ENCODE measurements at regions not wholly inside any gene's neighbourhood (a gene's known extent, or its start where the extent isn't known, plus 50 kb on each side); places are given as distances from the start of the nearest gene placed in this dataset.

DNA sequence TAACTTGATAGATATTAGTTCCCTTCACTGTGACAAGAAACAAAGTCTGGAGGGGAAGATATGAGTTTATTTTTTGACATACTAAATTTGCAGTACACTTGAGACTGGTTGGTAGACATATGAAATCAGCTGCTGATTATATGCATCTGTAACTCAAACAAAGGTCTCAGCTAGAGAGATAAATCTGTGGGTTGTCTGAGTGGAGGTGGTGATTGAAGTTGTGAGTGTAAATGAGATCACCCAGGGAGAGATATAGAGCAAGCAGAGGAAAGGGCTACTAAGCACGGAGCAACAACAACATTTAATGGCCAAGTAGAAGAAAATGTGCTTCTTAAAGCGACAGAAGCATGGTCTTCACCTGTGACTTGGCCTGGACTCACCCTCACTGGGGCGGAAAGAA lies 173.2 kb upstream of the EYA4 start:
- WGBS (ENCODE audit: insufficient coverage): 83% methylated on average over 1 of the region's 3 CpGs

DNA sequence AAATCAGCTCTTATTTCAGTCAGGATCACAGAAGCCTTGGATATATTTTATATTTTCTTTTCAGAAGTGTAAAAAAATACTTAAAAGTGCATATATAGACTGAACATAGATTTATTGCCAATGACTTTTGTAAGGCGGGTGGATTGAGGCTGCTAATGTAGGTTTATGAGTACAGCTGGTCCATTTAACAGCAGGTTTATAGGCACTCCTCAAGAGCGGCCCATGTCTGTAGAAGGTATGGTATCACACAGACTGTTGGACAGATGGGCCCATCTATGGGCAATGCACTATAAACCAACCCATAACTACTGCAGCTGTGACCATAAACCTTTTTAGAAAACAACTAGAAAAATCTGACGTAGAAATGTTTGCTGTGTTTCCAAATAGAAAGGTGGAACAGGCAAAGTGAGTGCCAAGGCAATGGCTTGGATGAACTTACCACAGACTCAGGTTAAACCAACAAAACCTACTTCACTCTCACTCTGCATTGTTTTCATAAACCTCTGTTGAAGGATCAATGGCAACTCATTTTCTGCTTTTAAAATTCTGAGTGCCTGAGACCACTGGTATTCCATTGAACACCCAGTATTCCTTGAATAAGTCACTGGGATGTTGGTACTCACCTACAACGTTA lies 170.6 kb upstream of the EYA4 start:
- H3K36me3 Mint-ChIP-seq: no peaks in the 10 kb centered on the region
- H3K4me3 ChIP-seq (ENCODE audit: control insufficient read depth in 1 of 2, extremely low read depth in 1 of 2, low read length in 1 of 2): no peak overlapping the region
- no peaks in the 10 kb centered on the region for H3K9me3 Mint-ChIP-seq
- no peaks in the 10 kb centered on the region for H3K27me3 Mint-ChIP-seq
- POLR2A ChIA-PET: no interaction called here
- ATAC-seq (replicated peaks in 1 of 4) (no peak), DNase-seq (no peak)
- H3K4me1 Mint-ChIP-seq: no peaks in the 10 kb centered on the region
- H3K27ac ChIP-seq (ENCODE audit: low read length): no peak overlapping the region
- no peak overlapping the region for H3K27ac Mint-ChIP-seq
- no peaks in the 10 kb centered on the region for H3K27me3 ChIP-seq (replicated peaks in 1 of 2; ENCODE audit: control insufficient read depth in 2 of 2, extremely low read depth in 1 of 2, insufficient read depth in 2 of 2, low read length in 1 of 2)
- CTCF ChIA-PET: interaction anchor here in 1 of 2 donors (0.6 kb wide), 1 partner anchor 30 kb away, joined by 5 read pairs; no protein-coding TSS in a partner anchor
- H3K9me3 ChIP-seq: no peaks in the 10 kb centered on the region
- no peaks in the 10 kb centered on the region for H3K4me1 ChIP-seq (ENCODE audit: control insufficient read depth in 1 of 2, extremely low read depth in 1 of 2, insufficient read depth in 2 of 2, low read length in 2 of 2)
- H3K4me3 Mint-ChIP-seq: no peak overlapping the region
- H3K36me3 ChIP-seq (ENCODE audit: control insufficient read depth in 2 of 2, extremely low read depth in 1 of 2, insufficient read depth in 1 of 2, low read length in 1 of 2): no peaks in the 10 kb centered on the region
- no CpG with 5 or more reads among the region's 4 CpGs for WGBS (ENCODE audit: insufficient coverage)

More for the DNA sequence above, 173.2 kb upstream of the EYA4 start:
- Histone ChIP-seq H3K27me3 (replicated peaks in 1 of 2; ENCODE audit: control insufficient read depth in 2 of 2, extremely low read depth in 1 of 2, insufficient read depth in 2 of 2, low read length in 1 of 2) (no peaks in the 10 kb centered on the region), H3K4me3 (ENCODE audit: control insufficient read depth in 1 of 2, extremely low read depth in 1 of 2, low read length in 1 of 2) (no peak overlapping the region), H3K4me1 (ENCODE audit: control insufficient read depth in 1 of 2, extremely low read depth in 1 of 2, insufficient read depth in 2 of 2, low read length in 2 of 2) (no peaks in the 10 kb centered on the region), H3K9me3 (no peaks in the 10 kb centered on the region), H3K27ac (ENCODE audit: low read length) (no peak overlapping the region), H3K36me3 (ENCODE audit: control insufficient read depth in 2 of 2, extremely low read depth in 1 of 2, insufficient read depth in 1 of 2, low read length in 1 of 2) (no peaks in the 10 kb centered on the region)
- no peaks in the 10 kb centered on the region for H3K9me3 Mint-ChIP-seq
- ChIA-PET POLR2A (no interaction called here), CTCF (no interaction called here)
- ATAC-seq (replicated peaks in 1 of 4) (no peak), DNase-seq (no peak)
- no peak overlapping the region for H3K27ac Mint-ChIP-seq
- H3K27me3 Mint-ChIP-seq: peaks cover 0 to 4% of the 10 kb centered on the region in 2 donors
- H3K4me1 Mint-ChIP-seq: no peaks in the 10 kb centered on the region
- no peaks in the 10 kb centered on the region for H3K36me3 Mint-ChIP-seq
- no peak overlapping the region for H3K4me3 Mint-ChIP-seq

DNA sequence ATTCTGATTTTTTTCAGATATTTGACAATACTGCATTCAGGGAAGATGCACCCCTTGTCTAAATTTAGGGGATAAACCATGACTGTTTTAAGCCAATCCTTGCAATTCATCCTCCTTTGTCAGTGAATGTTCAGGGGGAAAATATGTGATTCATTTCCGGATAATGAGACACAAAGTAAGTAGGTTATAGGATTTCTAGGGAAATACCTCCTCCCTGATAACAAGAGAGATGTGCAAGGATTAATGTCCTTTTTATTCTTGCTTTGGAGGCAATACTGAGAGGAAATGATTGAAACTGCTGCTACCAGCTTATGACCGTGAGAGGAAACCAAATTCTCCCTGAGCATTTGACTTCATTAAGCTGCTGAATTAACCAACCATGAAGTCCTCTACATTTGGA lies 161.3 kb upstream of the EYA4 start:
- no peaks in the 10 kb centered on the region for H3K4me1 Mint-ChIP-seq
- POLR2A ChIA-PET: no interaction called here
- WGBS (ENCODE audit: insufficient coverage): no CpG with 5 or more reads among the region's 2 CpGs

DNA sequence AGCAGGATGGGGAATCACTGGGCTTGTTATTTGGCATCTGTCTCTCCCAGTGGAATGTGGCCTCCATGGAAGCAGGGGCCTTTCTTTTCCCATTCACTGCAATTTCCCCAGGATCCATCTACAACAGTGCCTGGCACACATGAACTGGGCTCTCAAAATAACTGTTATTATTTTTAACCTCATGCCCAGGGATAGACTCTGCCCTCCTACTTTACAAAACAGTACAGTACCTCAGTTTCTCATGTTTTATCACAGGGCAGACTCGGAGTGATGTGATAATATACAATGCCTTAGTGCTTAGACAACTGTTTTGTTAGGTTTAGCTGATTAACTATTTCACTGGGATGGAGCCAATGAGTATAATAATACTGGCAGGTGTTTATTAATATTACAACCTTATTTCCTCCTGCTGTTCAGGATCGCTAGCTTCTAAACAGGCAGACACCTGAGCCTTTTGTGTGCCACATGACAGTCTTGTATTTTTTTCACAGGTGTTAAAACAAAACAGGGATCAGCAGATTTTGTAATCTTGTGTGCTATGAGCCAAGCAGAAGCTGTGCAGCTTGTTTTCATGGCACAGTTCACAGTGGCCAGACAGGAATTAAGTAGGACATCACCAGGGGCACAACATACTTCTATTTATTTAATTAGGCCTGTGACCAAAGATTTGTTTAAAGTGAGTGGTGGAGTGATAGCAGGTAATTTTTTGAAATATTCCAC lies 157.7 kb upstream of the EYA4 start:
- Mint-ChIP-seq H3K9me3 (peaks cover 0 to 4% (median 0%) of the 10 kb centered on the region in 3 donors), H3K27me3 (peaks cover 1 to 13% of the 10 kb centered on the region in 2 donors), H3K4me3 (no peak overlapping the region), H3K27ac (no peak overlapping the region), H3K4me1 (no peaks in the 10 kb centered on the region), H3K36me3 (no peaks in the 10 kb centered on the region)
- H3K4me3 ChIP-seq (ENCODE audit: control insufficient read depth in 1 of 2, extremely low read depth in 1 of 2, low read length in 1 of 2): no peak overlapping the region
- H3K36me3 ChIP-seq (ENCODE audit: control insufficient read depth in 2 of 2, extremely low read depth in 1 of 2, insufficient read depth in 1 of 2, low read length in 1 of 2): no peaks in the 10 kb centered on the region
- no peak for DNase-seq
- no CpG with 5 or more reads among the region's 2 CpGs for WGBS (ENCODE audit: insufficient coverage)
- CTCF ChIA-PET: no interaction called here
- no peaks in the 10 kb centered on the region for H3K27me3 ChIP-seq (replicated peaks in 1 of 2; ENCODE audit: control insufficient read depth in 2 of 2, extremely low read depth in 1 of 2, insufficient read depth in 2 of 2, low read length in 1 of 2)
- H3K9me3 ChIP-seq: no peaks in the 10 kb centered on the region
- H3K27ac ChIP-seq (ENCODE audit: low read length): no peak overlapping the region
- H3K4me1 ChIP-seq (ENCODE audit: control insufficient read depth in 1 of 2, extremely low read depth in 1 of 2, insufficient read depth in 2 of 2, low read length in 2 of 2): no peaks in the 10 kb centered on the region
- POLR2A ChIA-PET: interaction anchor here in 1 of 2 donors (0.6 kb wide), 1 partner anchor 21 kb away, joined by 4 read pairs; no protein-coding TSS in a partner anchor
- ATAC-seq (replicated peaks in 1 of 4): no peak

More for the DNA sequence above, 161.3 kb upstream of the EYA4 start:
- no peak overlapping the region for H3K27ac ChIP-seq (ENCODE audit: low read length)
- ATAC-seq (replicated peaks in 1 of 4): no peak
- no peaks in the 10 kb centered on the region for H3K4me1 ChIP-seq (ENCODE audit: control insufficient read depth in 1 of 2, extremely low read depth in 1 of 2, insufficient read depth in 2 of 2, low read length in 2 of 2)
- DNase-seq: no peak
- no peaks in the 10 kb centered on the region for H3K36me3 ChIP-seq (ENCODE audit: control insufficient read depth in 2 of 2, extremely low read depth in 1 of 2, insufficient read depth in 1 of 2, low read length in 1 of 2)
- Mint-ChIP-seq H3K36me3 (no peaks in the 10 kb centered on the region), H3K9me3 (peaks cover 0 to 4% (median 0%) of the 10 kb centered on the region in 3 donors), H3K27me3 (peaks cover 0 to 5% of the 10 kb centered on the region in 2 donors), H3K4me3 (no peak overlapping the region), H3K27ac (no peak overlapping the region)
- no peaks in the 10 kb centered on the region for H3K9me3 ChIP-seq
- no peaks in the 10 kb centered on the region for H3K27me3 ChIP-seq (replicated peaks in 1 of 2; ENCODE audit: control insufficient read depth in 2 of 2, extremely low read depth in 1 of 2, insufficient read depth in 2 of 2, low read length in 1 of 2)
- H3K4me3 ChIP-seq (ENCODE audit: control insufficient read depth in 1 of 2, extremely low read depth in 1 of 2, low read length in 1 of 2): no peak overlapping the region
- CTCF ChIA-PET: no interaction called here

DNA sequence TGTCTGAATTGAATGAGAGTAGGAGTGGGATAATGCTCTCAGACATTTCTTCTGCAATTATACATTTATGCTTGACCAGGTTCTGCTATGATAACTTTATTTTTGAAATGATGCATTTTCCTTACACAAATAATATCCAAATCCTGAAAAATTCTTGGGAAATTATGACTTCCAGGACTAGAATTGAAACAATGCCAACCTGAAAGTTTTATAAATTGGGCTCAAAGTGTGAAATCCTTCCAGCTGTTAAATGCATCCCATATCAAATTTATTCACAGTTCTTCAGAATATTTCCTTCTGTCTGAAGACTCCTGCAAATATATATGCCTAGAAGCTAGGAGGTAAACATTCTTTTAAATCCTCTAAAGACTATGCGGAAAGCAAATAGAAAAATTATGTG lies 155.7 kb upstream of the EYA4 start:
- Mint-ChIP-seq H3K27me3 (peaks cover 1 to 13% of the 10 kb centered on the region in 2 donors), H3K36me3 (no peaks in the 10 kb centered on the region), H3K4me3 (no peak overlapping the region), H3K9me3 (peaks cover 0 to 4% (median 0%) of the 10 kb centered on the region in 3 donors), H3K4me1 (no peaks in the 10 kb centered on the region), H3K27ac (no peak overlapping the region)
- CTCF ChIA-PET: no interaction called here
- Histone ChIP-seq H3K36me3 (ENCODE audit: control insufficient read depth in 2 of 2, extremely low read depth in 1 of 2, insufficient read depth in 1 of 2, low read length in 1 of 2) (no peaks in the 10 kb centered on the region), H3K4me3 (ENCODE audit: control insufficient read depth in 1 of 2, extremely low read depth in 1 of 2, low read length in 1 of 2) (no peak overlapping the region), H3K27ac (ENCODE audit: low read length) (no peak overlapping the region), H3K27me3 (replicated peaks in 1 of 2; ENCODE audit: control insufficient read depth in 2 of 2, extremely low read depth in 1 of 2, insufficient read depth in 2 of 2, low read length in 1 of 2) (no peaks in the 10 kb centered on the region), H3K4me1 (ENCODE audit: control insufficient read depth in 1 of 2, extremely low read depth in 1 of 2, insufficient read depth in 2 of 2, low read length in 2 of 2) (no peaks in the 10 kb centered on the region), H3K9me3 (no peaks in the 10 kb centered on the region)
- POLR2A ChIA-PET: no interaction called here
- no peak for ATAC-seq (replicated peaks in 1 of 4)
- no peak for DNase-seq
- no CpG with 5 or more reads among the region's 1 CpG for WGBS (ENCODE audit: insufficient coverage)

DNA sequence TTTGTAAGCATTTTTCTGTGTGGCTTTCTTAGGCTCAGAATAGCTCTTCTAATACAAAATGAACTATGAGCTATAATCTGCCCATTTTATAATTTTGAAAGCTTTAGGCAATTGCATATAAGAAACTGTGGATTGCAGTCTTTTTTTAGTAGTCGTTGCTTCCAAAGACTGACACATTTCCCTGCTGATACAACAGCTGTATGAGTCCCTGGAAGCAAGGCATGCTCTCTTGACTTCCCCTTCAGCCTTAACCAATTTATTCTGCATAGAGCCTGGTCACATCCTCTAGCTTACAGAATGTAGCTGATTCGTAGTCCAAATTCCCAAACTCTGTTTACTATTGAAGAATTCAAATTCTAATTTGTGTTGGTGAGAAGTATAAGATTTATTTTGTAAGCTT lies 155.3 kb upstream of the EYA4 start:
- H3K9me3 ChIP-seq: no peaks in the 10 kb centered on the region
- H3K36me3 ChIP-seq (ENCODE audit: control insufficient read depth in 2 of 2, extremely low read depth in 1 of 2, insufficient read depth in 1 of 2, low read length in 1 of 2): no peaks in the 10 kb centered on the region
- DNase-seq (no peak), ATAC-seq (replicated peaks in 1 of 4) (no peak)
- H3K27me3 ChIP-seq (replicated peaks in 1 of 2; ENCODE audit: control insufficient read depth in 2 of 2, extremely low read depth in 1 of 2, insufficient read depth in 2 of 2, low read length in 1 of 2): no peaks in the 10 kb centered on the region
- H3K4me3 ChIP-seq (ENCODE audit: control insufficient read depth in 1 of 2, extremely low read depth in 1 of 2, low read length in 1 of 2): no peak overlapping the region
- H3K27ac Mint-ChIP-seq: no peak overlapping the region
- no peak overlapping the region for H3K4me3 Mint-ChIP-seq
- peaks cover 0 to 4% (median 0%) of the 10 kb centered on the region in 3 donors for H3K9me3 Mint-ChIP-seq
- no peaks in the 10 kb centered on the region for H3K4me1 Mint-ChIP-seq
- no peaks in the 10 kb centered on the region for H3K4me1 ChIP-seq (ENCODE audit: control insufficient read depth in 1 of 2, extremely low read depth in 1 of 2, insufficient read depth in 2 of 2, low read length in 2 of 2)
- no peak overlapping the region for H3K27ac ChIP-seq (ENCODE audit: low read length)
- POLR2A ChIA-PET: no interaction called here
- H3K36me3 Mint-ChIP-seq: no peaks in the 10 kb centered on the region
- whole genome bisulfite sequencing (ENCODE audit: insufficient coverage): no CpG with 5 or more reads among the region's 2 CpGs
- CTCF ChIA-PET: no interaction called here
- peaks cover 1 to 13% of the 10 kb centered on the region in 2 donors for H3K27me3 Mint-ChIP-seq

Data from T-cell (primary cell).